ENCODE measurements at regions not wholly inside any gene's neighbourhood (a gene's known extent, or its start where the extent isn't known, plus 50 kb on each side); places are given as distances from the start of the nearest gene placed in this dataset.

DNA sequence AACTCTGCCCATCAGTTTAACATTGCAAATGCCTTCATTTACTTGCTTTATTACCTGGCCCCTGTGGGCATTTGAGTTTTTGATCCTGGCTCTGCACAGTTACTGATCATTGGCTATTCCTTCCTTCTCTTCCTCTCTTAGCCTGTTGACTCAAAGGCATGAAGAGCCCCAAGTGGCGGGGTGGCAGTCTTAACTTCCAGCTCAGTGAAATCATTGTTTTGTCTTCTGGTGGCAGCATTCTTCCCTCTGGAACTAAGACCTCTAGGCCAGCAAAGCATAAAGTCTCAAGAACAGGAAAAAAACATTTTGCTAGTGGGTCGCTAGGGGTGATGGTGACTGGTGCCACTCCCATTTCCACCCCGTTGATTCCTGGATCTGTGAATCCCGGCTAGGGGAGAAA is 52.3 kb upstream of the MRTFB start:
- TF ChIP-seq, protein P1, sequence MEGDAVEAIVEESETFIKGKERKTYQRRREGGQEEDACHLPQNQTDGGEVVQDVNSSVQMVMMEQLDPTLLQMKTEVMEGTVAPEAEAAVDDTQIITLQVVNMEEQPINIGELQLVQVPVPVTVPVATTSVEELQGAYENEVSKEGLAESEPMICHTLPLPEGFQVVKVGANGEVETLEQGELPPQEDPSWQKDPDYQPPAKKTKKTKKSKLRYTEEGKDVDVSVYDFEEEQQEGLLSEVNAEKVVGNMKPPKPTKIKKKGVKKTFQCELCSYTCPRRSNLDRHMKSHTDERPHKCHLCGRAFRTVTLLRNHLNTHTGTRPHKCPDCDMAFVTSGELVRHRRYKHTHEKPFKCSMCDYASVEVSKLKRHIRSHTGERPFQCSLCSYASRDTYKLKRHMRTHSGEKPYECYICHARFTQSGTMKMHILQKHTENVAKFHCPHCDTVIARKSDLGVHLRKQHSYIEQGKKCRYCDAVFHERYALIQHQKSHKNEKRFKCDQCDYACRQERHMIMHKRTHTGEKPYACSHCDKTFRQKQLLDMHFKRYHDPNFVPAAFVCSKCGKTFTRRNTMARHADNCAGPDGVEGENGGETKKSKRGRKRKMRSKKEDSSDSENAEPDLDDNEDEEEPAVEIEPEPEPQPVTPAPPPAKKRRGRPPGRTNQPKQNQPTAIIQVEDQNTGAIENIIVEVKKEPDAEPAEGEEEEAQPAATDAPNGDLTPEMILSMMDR (conservative IDR thresholded peaks at IDR 0.05; ENCODE audit: low read depth, low read length) = no peak
- TF ChIP-seq EZH2 (IDR thresholded peaks at IDR 0.05; ENCODE audit: low read length, unreplicated experiment) = no peak

Data from PC-3 (cell line).